ENCODE measurements at regions not wholly inside any gene's neighbourhood (a gene's known extent, or its start where the extent isn't known, plus 50 kb on each side); places are given as distances from the start of the nearest gene placed in this dataset.

DNA sequence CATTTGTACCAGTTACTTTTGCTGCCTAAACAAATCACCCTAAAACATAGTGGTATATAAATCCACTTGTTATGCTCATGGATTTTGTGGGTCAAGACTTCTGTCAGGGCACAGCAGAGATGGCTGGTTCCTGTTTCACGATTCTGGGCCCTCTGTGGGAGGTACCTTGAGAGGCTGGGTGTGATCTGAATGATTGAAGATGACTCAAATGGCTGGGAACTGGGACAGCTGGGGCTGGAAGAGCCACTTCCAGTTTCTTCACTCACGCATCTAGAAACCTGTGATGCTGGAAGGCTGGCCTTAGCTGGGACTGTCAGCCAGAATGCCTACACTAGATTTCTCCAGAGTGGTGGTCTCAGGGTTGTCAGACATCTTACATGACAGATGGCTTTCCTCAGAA lies 88.1 kb downstream of the KIF4B start:
- no peaks in the 10 kb centered on the region for H3K27me3 ChIP-seq (ENCODE audit: insufficient read depth, low read length)
- no peak for FAIRE-seq
- no peak overlapping the region for H2AFZ ChIP-seq (ENCODE audit: low read depth, low read length)
- no peaks in the 10 kb centered on the region for H3K9me3 ChIP-seq (ENCODE audit: insufficient read depth, low read depth, low read length)
- H3K9ac ChIP-seq (ENCODE audit: low read length), result no peak overlapping the region
- Mint-ChIP-seq H3K4me1 (ENCODE audit: low read depth, unreplicated experiment) (peaks cover 15% of the 10 kb centered on the region), H3K4me3 (ENCODE audit: unreplicated experiment) (no peak overlapping the region), H3K27ac (ENCODE audit: unreplicated experiment) (no peak overlapping the region), H3K36me3 (ENCODE audit: low read depth, unreplicated experiment) (no peaks in the 10 kb centered on the region), H3K9me3 (ENCODE audit: unreplicated experiment) (peaks cover 5% of the 10 kb centered on the region), H3K27me3 (ENCODE audit: low read depth, unreplicated experiment) (no peaks in the 10 kb centered on the region)
- H3K79me2 ChIP-seq (ENCODE audit: insufficient read depth, low read length), result no peaks in the 10 kb centered on the region
- no peak for DNase-seq (ENCODE audit: low read depth)
- no peak overlapping the region for H3K27ac ChIP-seq (ENCODE audit: low read depth, low read length)
- TF ChIP-seq EZH2 (IDR thresholded peaks at IDR 0.05; ENCODE audit: insufficient read depth, low read length), result no peak
- TF ChIP-seq, protein P1, sequence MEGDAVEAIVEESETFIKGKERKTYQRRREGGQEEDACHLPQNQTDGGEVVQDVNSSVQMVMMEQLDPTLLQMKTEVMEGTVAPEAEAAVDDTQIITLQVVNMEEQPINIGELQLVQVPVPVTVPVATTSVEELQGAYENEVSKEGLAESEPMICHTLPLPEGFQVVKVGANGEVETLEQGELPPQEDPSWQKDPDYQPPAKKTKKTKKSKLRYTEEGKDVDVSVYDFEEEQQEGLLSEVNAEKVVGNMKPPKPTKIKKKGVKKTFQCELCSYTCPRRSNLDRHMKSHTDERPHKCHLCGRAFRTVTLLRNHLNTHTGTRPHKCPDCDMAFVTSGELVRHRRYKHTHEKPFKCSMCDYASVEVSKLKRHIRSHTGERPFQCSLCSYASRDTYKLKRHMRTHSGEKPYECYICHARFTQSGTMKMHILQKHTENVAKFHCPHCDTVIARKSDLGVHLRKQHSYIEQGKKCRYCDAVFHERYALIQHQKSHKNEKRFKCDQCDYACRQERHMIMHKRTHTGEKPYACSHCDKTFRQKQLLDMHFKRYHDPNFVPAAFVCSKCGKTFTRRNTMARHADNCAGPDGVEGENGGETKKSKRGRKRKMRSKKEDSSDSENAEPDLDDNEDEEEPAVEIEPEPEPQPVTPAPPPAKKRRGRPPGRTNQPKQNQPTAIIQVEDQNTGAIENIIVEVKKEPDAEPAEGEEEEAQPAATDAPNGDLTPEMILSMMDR (IDR thresholded peaks at IDR 0.05; ENCODE audit: insufficient read depth, low read depth, low read length), result no peak
- no peak overlapping the region for H3K4me2 ChIP-seq (ENCODE audit: low read length)
- no peak overlapping the region for H3K4me3 ChIP-seq (ENCODE audit: insufficient read depth, low read depth, low read length)
- no peaks in the 10 kb centered on the region for H3K36me3 ChIP-seq (ENCODE audit: insufficient read depth, low read length)
- no peaks in the 10 kb centered on the region for H3K4me1 ChIP-seq (ENCODE audit: insufficient read depth, low read length)
- H4K20me1 ChIP-seq (ENCODE audit: insufficient read depth, low read length), result no peaks in the 10 kb centered on the region

DNA sequence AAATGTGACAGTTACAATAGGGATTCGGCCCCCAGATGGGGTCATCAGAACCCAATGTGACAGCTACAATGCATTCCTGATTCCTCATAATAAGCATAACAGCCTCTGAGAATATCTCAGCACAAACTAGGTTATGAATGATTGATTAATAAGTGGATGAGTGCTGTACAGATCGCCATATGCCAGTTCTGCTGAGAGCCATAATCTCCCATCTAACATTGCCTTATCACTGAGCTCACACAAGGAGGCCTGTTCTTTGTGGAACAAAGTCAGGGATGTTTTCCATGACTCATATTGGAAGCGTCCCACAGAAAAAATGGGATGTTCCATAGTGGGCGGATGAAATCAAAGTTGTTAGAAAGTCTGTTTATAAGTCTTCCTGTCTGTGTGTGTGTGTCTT lies 89.6 kb downstream of the KIF4B start:
- peaks cover 5% of the 10 kb centered on the region for H3K9me3 Mint-ChIP-seq (ENCODE audit: unreplicated experiment)
- Histone ChIP-seq H3K79me2 (ENCODE audit: insufficient read depth, low read length) (no peaks in the 10 kb centered on the region), H3K27ac (ENCODE audit: low read depth, low read length) (no peak overlapping the region), H3K4me1 (ENCODE audit: insufficient read depth, low read length) (no peaks in the 10 kb centered on the region), H3K36me3 (ENCODE audit: insufficient read depth, low read length) (no peaks in the 10 kb centered on the region), H4K20me1 (ENCODE audit: insufficient read depth, low read length) (no peaks in the 10 kb centered on the region), H3K9me3 (ENCODE audit: insufficient read depth, low read depth, low read length) (no peaks in the 10 kb centered on the region), H3K9ac (ENCODE audit: low read length) (no peak overlapping the region), H2AFZ (ENCODE audit: low read depth, low read length) (peak overlapping the region; percentile 26), H3K4me3 (ENCODE audit: insufficient read depth, low read depth, low read length) (no peak overlapping the region), H3K4me2 (ENCODE audit: low read length) (no peak overlapping the region), H3K27me3 (ENCODE audit: insufficient read depth, low read length) (no peaks in the 10 kb centered on the region)
- no peak for FAIRE-seq
- H3K4me1 Mint-ChIP-seq (ENCODE audit: low read depth, unreplicated experiment), result peaks cover 15% of the 10 kb centered on the region
- H3K36me3 Mint-ChIP-seq (ENCODE audit: low read depth, unreplicated experiment), result no peaks in the 10 kb centered on the region
- no peaks in the 10 kb centered on the region for H3K27me3 Mint-ChIP-seq (ENCODE audit: low read depth, unreplicated experiment)
- H3K27ac Mint-ChIP-seq (ENCODE audit: unreplicated experiment), result no peak overlapping the region
- DNase-seq (ENCODE audit: low read depth), result peak; percentile 14
- H3K4me3 Mint-ChIP-seq (ENCODE audit: unreplicated experiment), result no peak overlapping the region
- TF ChIP-seq, protein P1 (IDR thresholded peaks at IDR 0.05; ENCODE audit: insufficient read depth, low read depth, low read length), result no peak
- TF ChIP-seq EZH2 (IDR thresholded peaks at IDR 0.05; ENCODE audit: insufficient read depth, low read length), result no peak

DNA sequence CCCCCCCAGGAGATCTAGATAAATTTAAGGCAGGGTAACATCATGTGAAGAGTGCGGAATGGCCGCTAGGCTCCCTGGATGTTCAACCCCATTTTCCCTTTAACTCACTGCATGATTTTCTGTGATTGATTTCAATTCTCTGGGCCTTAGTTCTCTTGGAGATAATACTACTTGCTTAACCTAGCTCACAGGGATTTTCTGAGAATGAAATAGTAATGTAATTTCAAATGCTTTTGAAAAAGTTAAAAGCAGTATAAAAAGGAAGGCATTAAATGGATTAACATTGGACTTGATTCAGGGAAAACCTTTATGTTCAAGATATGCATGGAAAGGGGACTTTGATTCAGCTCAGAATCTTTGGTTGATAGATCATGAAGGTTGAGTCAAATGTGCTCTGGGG lies 90.9 kb downstream of the KIF4B start:
- H3K9ac ChIP-seq (ENCODE audit: low read length), result no peak overlapping the region
- no peak overlapping the region for H3K27ac ChIP-seq (ENCODE audit: low read depth, low read length)
- H3K9me3 ChIP-seq (ENCODE audit: insufficient read depth, low read depth, low read length), result no peaks in the 10 kb centered on the region
- peaks cover 15% of the 10 kb centered on the region for H3K4me1 Mint-ChIP-seq (ENCODE audit: low read depth, unreplicated experiment)
- no peaks in the 10 kb centered on the region for H3K36me3 ChIP-seq (ENCODE audit: insufficient read depth, low read length)
- H3K27me3 Mint-ChIP-seq (ENCODE audit: low read depth, unreplicated experiment), result no peaks in the 10 kb centered on the region
- no peaks in the 10 kb centered on the region for H4K20me1 ChIP-seq (ENCODE audit: insufficient read depth, low read length)
- no peak overlapping the region for H3K27ac Mint-ChIP-seq (ENCODE audit: unreplicated experiment)
- H3K4me3 Mint-ChIP-seq (ENCODE audit: unreplicated experiment), result no peak overlapping the region
- H3K27me3 ChIP-seq (ENCODE audit: insufficient read depth, low read length), result no peaks in the 10 kb centered on the region
- H2AFZ ChIP-seq (ENCODE audit: low read depth, low read length), result no peak overlapping the region
- no peak overlapping the region for H3K4me3 ChIP-seq (ENCODE audit: insufficient read depth, low read depth, low read length)
- no peaks in the 10 kb centered on the region for H3K36me3 Mint-ChIP-seq (ENCODE audit: low read depth, unreplicated experiment)
- FAIRE-seq (no peak), DNase-seq (ENCODE audit: low read depth) (no peak)
- no peaks in the 10 kb centered on the region for H3K4me1 ChIP-seq (ENCODE audit: insufficient read depth, low read length)
- H3K4me2 ChIP-seq (ENCODE audit: low read length), result no peak overlapping the region
- H3K9me3 Mint-ChIP-seq (ENCODE audit: unreplicated experiment), result peaks cover 5% of the 10 kb centered on the region
- TF ChIP-seq, protein P1 (IDR thresholded peaks at IDR 0.05; ENCODE audit: insufficient read depth, low read depth, low read length), result no peak
- no peak for TF ChIP-seq EZH2 (IDR thresholded peaks at IDR 0.05; ENCODE audit: insufficient read depth, low read length)
- H3K79me2 ChIP-seq (ENCODE audit: insufficient read depth, low read length), result no peaks in the 10 kb centered on the region

Measured in astrocyte (in vitro differentiated cells and primary cell).